ENCODE measurements at regions not wholly inside any gene's neighbourhood (a gene's known extent, or its start where the extent isn't known, plus 50 kb on each side); places are given as distances from the start of the nearest gene placed in this dataset.
A peak's percentile ranks its signal among the peaks of the same experiment; 100 is the strongest.

GRCh38 chr2:234189786-234190300 lies 139.3 kb downstream of the SPP2 start:
- Histone ChIP-seq H3K36me3 (peaks cover 0 to 28% (median 0%) of the 10 kb centered on the region in 11 experiments; a peak in 7 of 22 replicates), H3K4me3 (peak overlapping the region in 6 of 10 experiments; percentile 1 to 64 (median 48); a peak in 8 of 20 replicates), H3K27ac (peak overlapping the region in 9 of 11 experiments; percentile 39 to 84 (median 71); a peak in 17 of 22 replicates), H3K9ac (peak overlapping the region in 8 of 11 experiments; percentile 7 to 79 (median 66); a peak in 14 of 22 replicates), H3K9me3 (replicated peaks in 1 of 11) (peaks cover 6 to 41% (median 31%) of the 10 kb centered on the region in 11 experiments; a peak in 21 of 22 replicates), H4K20me1 (no peaks in the 10 kb centered on the region), H3K4me1 (peaks cover 37 to 54% (median 45%) of the 10 kb centered on the region in 10 experiments), H3K27me3 (no peaks in the 10 kb centered on the region), H3K4me2 (peak overlapping the region; percentile 58 to 97 (median 87))
- TF ChIP-seq Cebpa-rat (IDR thresholded peaks at IDR 0.05), result no peak

- TF ChIP-seq Cebpa-rat (IDR thresholded peaks at IDR 0.05), result no peak
- Histone ChIP-seq H3K4me2 (peak overlapping the region; percentile 58 to 97 (median 87)), H3K27me3 (no peaks in the 10 kb centered on the region)
These were observed 138.7 kb downstream of the SPP2 start for GRCh38 chr2:234189230-234189629.

DNA sequence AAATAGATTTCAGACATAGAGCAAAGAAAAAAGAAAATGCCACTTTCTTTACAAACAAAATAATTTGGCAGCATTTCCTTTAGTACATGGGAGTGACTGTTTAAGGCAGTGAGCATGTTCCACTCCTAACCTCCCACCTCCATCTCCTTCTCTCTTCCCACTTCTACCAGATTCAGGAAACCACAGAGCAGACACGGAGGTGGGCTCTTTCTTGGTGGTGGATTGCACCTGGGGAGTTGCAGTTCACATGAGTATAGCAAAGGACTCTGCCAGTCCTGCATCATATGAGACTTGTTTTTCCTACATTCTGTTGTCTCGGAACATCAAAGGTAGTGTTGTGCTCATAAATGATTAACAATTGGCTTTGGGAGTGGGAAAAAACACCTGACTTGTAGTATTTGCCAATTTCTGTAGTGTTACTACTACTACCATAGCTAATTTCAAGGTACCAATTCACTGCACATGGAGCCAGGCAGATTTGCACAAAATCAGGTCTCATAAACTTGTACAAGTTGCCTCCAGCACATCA lies 137.2 kb downstream of the SPP2 start:
- H4K20me1 ChIP-seq, result no peaks in the 10 kb centered on the region
- H3K27ac ChIP-seq, result peak overlapping the region in 5 of 11 experiments; percentile 1 to 84 (median 82); a peak in 7 of 22 replicates
- peak overlapping the region in 2 of 10 experiments; percentile 61 to 64; a peak in 3 of 20 replicates for H3K4me3 ChIP-seq
- H3K9me3 ChIP-seq (replicated peaks in 1 of 11), result peaks cover 6 to 37% (median 20%) of the 10 kb centered on the region in 11 experiments; a peak in 21 of 22 replicates
- peak overlapping the region in 9 of 11 experiments; percentile 58 to 97 (median 88); a peak in 17 of 22 replicates for H3K4me2 ChIP-seq
- H3K9ac ChIP-seq, result peak overlapping the region in 2 of 11 experiments; percentile 59 to 78; a peak in 4 of 22 replicates
- H3K36me3 ChIP-seq, result peaks cover 0 to 27% (median 0%) of the 10 kb centered on the region in 11 experiments; a peak in 8 of 22 replicates
- peaks cover 37 to 54% (median 48%) of the 10 kb centered on the region in 10 experiments for H3K4me1 ChIP-seq
- H3K27me3 ChIP-seq, result no peaks in the 10 kb centered on the region
- TF ChIP-seq Cebpa-rat (IDR thresholded peaks at IDR 0.05), result no peak

More at GRCh38 chr2:234189230-234189629, 138.7 kb downstream of the SPP2 start:
- H3K4me1 ChIP-seq, result peaks cover 37 to 54% (median 47%) of the 10 kb centered on the region in 10 experiments
- no peaks in the 10 kb centered on the region for H4K20me1 ChIP-seq
- peak overlapping the region in 8 of 11 experiments; percentile 7 to 79 (median 66); a peak in 14 of 22 replicates for H3K9ac ChIP-seq
- peaks cover 6 to 41% (median 27%) of the 10 kb centered on the region in 11 experiments; a peak in 21 of 22 replicates for H3K9me3 ChIP-seq (replicated peaks in 1 of 11)
- H3K27ac ChIP-seq, result peak overlapping the region in 9 of 11 experiments; percentile 39 to 84 (median 71); a peak in 17 of 22 replicates
- H3K36me3 ChIP-seq, result peaks cover 0 to 27% (median 0%) of the 10 kb centered on the region in 11 experiments; a peak in 8 of 22 replicates
- H3K4me3 ChIP-seq, result peak overlapping the region in 7 of 10 experiments; percentile 1 to 64 (median 29); a peak in 9 of 20 replicates

GRCh38 chr2:234181121-234181520 lies 130.6 kb downstream of the SPP2 start:
- Histone ChIP-seq H3K27me3 (no peaks in the 10 kb centered on the region), H3K4me1 (peaks cover 0 to 34% (median 7%) of the 10 kb centered on the region in 10 experiments; a peak in 9 of 20 replicates), H4K20me1 (no peaks in the 10 kb centered on the region), H3K36me3 (peaks cover 0 to 15% (median 0%) of the 10 kb centered on the region in 11 experiments; a peak in 6 of 22 replicates), H3K9me3 (replicated peaks in 1 of 11) (peaks cover 0 to 22% (median 8%) of the 10 kb centered on the region in 11 experiments; a peak in 15 of 22 replicates), H3K4me3 (no peak overlapping the region), H3K9ac (no peak overlapping the region), H3K27ac (no peak overlapping the region), H3K4me2 (0 out of 22 replicates have a peak overlapping the region, but pooled peaks of 1 of the 11 experiments have one; percentile 8)
- 0 out of 22 replicates have a peak, but pooled peaks of 1 of the 11 experiments have one; percentile 10 for TF ChIP-seq Cebpa-rat (IDR thresholded peaks at IDR 0.05)

- Histone ChIP-seq H3K4me3 (no peak overlapping the region), H3K9me3 (replicated peaks in 1 of 11) (peaks cover 0 to 14% (median 7%) of the 10 kb centered on the region in 11 experiments; a peak in 10 of 22 replicates), H3K27me3 (no peaks in the 10 kb centered on the region), H3K27ac (no peak overlapping the region), H3K36me3 (peaks cover 0 to 17% (median 0%) of the 10 kb centered on the region in 11 experiments; a peak in 5 of 22 replicates), H3K4me2 (peak overlapping the region in 6 of 11 experiments; percentile 3 to 53 (median 38); a peak in 6 of 22 replicates), H3K9ac (no peak overlapping the region), H3K4me1 (peaks cover 0 to 32% (median 7%) of the 10 kb centered on the region in 10 experiments; a peak in 9 of 20 replicates), H4K20me1 (no peaks in the 10 kb centered on the region)
- no peak for TF ChIP-seq Cebpa-rat (IDR thresholded peaks at IDR 0.05)
These were observed 128.5 kb downstream of the SPP2 start for GRCh38 chr2:234179031-234179363.

DNA sequence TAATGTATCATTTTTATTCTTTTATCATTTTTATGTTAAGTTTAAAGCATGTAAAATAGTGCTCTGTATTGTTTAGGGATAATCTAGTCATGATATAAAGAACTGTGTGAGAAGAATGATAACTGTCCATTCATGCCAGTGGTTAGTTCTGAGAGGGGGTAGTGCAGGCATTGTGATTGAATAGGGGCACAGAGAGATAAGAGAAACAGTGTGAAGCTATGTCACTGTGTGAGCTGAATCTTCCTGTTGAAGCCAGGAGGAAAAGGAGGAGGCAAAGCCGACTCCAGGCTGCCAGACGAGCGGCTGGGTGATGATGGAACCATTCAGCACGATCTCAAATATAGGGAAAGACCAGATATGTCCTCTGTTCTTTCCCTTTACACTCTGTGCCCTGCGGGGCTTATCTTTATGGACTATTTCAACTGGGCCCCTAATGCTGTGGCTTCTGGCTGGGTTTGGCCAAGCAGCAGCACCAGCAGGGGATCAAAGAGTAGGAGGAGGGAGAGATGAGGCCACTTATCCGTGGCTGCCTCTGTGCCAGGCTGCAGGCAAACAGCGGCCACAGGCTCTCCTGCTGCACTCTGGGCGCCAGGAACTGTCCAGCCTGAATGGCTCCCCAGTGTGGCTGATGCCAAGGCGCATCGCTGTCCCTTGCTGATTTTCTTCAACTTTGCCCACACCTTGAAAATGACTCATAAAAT lies 128.0 kb downstream of the SPP2 start:
- TF ChIP-seq Cebpa-rat (IDR thresholded peaks at IDR 0.05), result no peak
- H3K4me2 ChIP-seq, result peak overlapping the region in 8 of 11 experiments; percentile 3 to 53 (median 23); a peak in 11 of 22 replicates
- H3K36me3 ChIP-seq, result peaks cover 0 to 16% (median 0%) of the 10 kb centered on the region in 11 experiments; a peak in 5 of 22 replicates
- H4K20me1 ChIP-seq, result no peaks in the 10 kb centered on the region
- no peak overlapping the region for H3K9ac ChIP-seq
- H3K4me3 ChIP-seq, result no peak overlapping the region
- peaks cover 0 to 32% (median 7%) of the 10 kb centered on the region in 10 experiments; a peak in 9 of 20 replicates for H3K4me1 ChIP-seq
- H3K27ac ChIP-seq, result no peak overlapping the region
- H3K9me3 ChIP-seq (replicated peaks in 1 of 11), result peaks cover 0 to 19% (median 7%) of the 10 kb centered on the region in 11 experiments; a peak in 11 of 22 replicates
- H3K27me3 ChIP-seq, result no peaks in the 10 kb centered on the region

DNA sequence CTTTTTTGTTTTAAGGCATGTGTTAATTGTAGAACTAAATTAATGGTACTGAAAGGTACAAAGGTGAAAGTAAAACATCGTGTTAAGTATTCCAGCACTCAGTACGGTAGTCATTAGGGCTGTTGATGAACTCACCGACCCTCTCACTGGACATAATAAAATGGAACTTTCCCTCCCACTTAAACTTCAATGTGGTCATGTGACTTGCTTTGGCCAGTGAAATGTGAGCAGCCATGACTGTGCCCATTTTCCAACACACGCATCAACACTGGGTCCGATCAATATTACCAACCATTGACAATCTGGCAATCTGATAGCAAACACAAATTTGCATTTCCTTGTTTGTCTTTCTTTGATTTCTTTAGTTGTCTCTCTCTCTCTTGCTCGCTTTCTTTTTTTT lies 125.1 kb downstream of the SPP2 start:
- peaks cover 7 to 43% (median 29%) of the 10 kb centered on the region in 11 experiments; a peak in 17 of 22 replicates for H3K9me3 ChIP-seq (replicated peaks in 1 of 11)
- no peak overlapping the region for H3K4me3 ChIP-seq
- H3K4me2 ChIP-seq, result no peak overlapping the region
- no peaks in the 10 kb centered on the region for H4K20me1 ChIP-seq
- H3K27ac ChIP-seq, result no peak overlapping the region
- peaks cover 0 to 32% (median 17%) of the 10 kb centered on the region in 10 experiments; a peak in 13 of 20 replicates for H3K4me1 ChIP-seq
- TF ChIP-seq Cebpa-rat (IDR thresholded peaks at IDR 0.05), result no peak
- no peak overlapping the region for H3K9ac ChIP-seq
- no peaks in the 10 kb centered on the region for H3K27me3 ChIP-seq
- peaks cover 0 to 28% (median 0%) of the 10 kb centered on the region in 11 experiments; a peak in 7 of 22 replicates for H3K36me3 ChIP-seq

DNA sequence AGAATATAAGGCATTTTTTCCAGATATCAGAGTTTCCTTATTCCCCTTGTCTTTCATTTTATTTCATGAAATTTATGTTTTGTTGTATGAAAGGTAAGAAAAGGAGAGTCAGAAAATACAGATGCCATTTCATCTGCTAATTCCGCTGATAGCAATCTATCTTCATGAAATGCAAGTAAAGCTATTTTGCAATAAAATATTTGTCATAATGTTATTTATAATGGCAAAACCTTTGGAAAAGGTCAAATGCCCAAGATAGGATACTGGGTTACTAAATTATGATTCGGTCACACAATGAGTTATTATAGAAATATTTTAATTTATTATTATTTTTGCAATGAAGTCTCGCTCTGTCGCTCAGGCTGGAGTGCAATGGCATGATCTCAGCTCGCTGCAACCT lies 124.2 kb downstream of the SPP2 start:
- Histone ChIP-seq H4K20me1 (no peaks in the 10 kb centered on the region), H3K9me3 (replicated peaks in 1 of 11) (peaks cover 7 to 45% (median 29%) of the 10 kb centered on the region in 11 experiments; a peak in 17 of 22 replicates), H3K27me3 (no peaks in the 10 kb centered on the region), H3K27ac (no peak overlapping the region), H3K4me3 (no peak overlapping the region), H3K4me1 (peaks cover 0 to 39% (median 25%) of the 10 kb centered on the region in 10 experiments; a peak in 15 of 20 replicates), H3K36me3 (peaks cover 0 to 28% (median 0%) of the 10 kb centered on the region in 11 experiments; a peak in 7 of 22 replicates), H3K9ac (no peak overlapping the region), H3K4me2 (no peak overlapping the region)
- no peak for TF ChIP-seq Cebpa-rat (IDR thresholded peaks at IDR 0.05)
